HEK293 (cell line): ENCODE measurements at regions not wholly inside any gene's neighbourhood (a gene's known extent, or its start where the extent isn't known, plus 50 kb on each side); places are given as distances from the start of the nearest gene placed in this dataset.

Experiments
- AEBP2 ChIP-seq: fragments of 450-650 bp; formaldehyde crosslinking; IDR thresholded peaks from 2 replicates; pipeline ENCODE4 v1.5.1; 2016; ENCODE audit warnings: missing biosample characterization, missing genetic modification characterization, borderline replicate concordance
- ATF2 ChIP-seq: fragments of 450-650 bp; formaldehyde crosslinking; IDR thresholded peaks from 2 replicates; pipeline ENCODE4 v1.5.1; 2016; ENCODE audit warnings: missing biosample characterization, missing genetic modification characterization, low read depth
- CTCF ChIP-seq: fragments of 450-650 bp; formaldehyde crosslinking; IDR thresholded peaks from 2 replicates; pipeline ENCODE4 v1.5.1; 2016; ENCODE audit warnings: missing biosample characterization, missing genetic modification characterization
- SP2 ChIP-seq: fragments of 450-650 bp; formaldehyde crosslinking; IDR thresholded peaks from 2 replicates; pipeline ENCODE4 v1.5.1; 2016; ENCODE audit warnings: missing biosample characterization, missing genetic modification characterization
- ZNF138 ChIP-seq: fragments of 450-650 bp; formaldehyde crosslinking; IDR thresholded peaks from 2 replicates; pipeline ENCODE4 v1.5.1; 2016; ENCODE audit warnings: missing biosample characterization, missing genetic modification characterization, borderline replicate concordance
- ZNF280D ChIP-seq: fragments of 450-650 bp; formaldehyde crosslinking; IDR thresholded peaks from 2 replicates; pipeline ENCODE4 v1.5.1; 2016; ENCODE audit warnings: missing biosample characterization, missing genetic modification characterization
- ZNF302 ChIP-seq: fragments of 450-650 bp; formaldehyde crosslinking; IDR thresholded peaks from 2 replicates; pipeline ENCODE4 v1.5.1; 2016; ENCODE audit warnings: missing biosample characterization, missing genetic modification characterization, low read depth
- ZSCAN30 ChIP-seq: fragments of 450-650 bp; IDR thresholded peaks from 2 replicates; pipeline ENCODE4 v1.5.1; 2018; ENCODE audit warnings: missing biosample characterization, mild to moderate bottlenecking, missing genetic modification characterization, moderate library complexity
- TF ChIP-seq, protein P1 (sequence below): sonication (generic); formaldehyde crosslinking; IDR thresholded peaks from 2 replicates; pipeline ENCODE4 v1.8.1; 2022; ENCODE audit warnings: mild to moderate bottlenecking, moderate library complexity, missing genetic modification reagents

DNA sequence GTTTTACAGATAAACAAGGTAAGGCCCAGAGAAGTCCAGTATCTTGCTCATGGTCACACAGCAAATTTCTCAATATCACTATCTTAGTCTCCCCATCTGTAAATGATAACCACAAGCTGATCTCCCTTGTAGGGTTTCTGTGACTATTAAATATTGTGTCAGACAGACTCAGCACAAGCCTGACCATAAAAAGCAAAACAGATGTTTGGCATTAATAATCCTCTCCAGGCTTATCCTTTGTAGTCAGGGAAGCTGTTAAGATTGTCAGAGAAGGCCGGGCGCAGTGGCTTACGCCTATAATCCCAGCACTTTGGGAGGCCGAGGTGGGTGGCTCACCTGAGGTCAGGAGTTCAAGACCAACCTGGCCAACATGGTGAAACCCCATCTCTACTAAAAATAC lies 173.2 kb upstream of the PRICKLE2 start:
- TF ChIP-seq CTCF = no peak
- TF ChIP-seq AEBP2 (tag by site-specific recombination) = no peak
- TF ChIP-seq ATF2 (tag by site-specific recombination) = no peak
- TF ChIP-seq SP2 (tag by site-specific recombination) = no peak
- TF ChIP-seq ZNF280D (tag by site-specific recombination) = no peak
- no peak for TF ChIP-seq ZNF138 (tag by site-specific recombination)
- no peak for TF ChIP-seq ZSCAN30 (tag by site-specific recombination)
- no peak for TF ChIP-seq ZNF302 (tag by site-specific recombination)
- TF ChIP-seq, protein P1, sequence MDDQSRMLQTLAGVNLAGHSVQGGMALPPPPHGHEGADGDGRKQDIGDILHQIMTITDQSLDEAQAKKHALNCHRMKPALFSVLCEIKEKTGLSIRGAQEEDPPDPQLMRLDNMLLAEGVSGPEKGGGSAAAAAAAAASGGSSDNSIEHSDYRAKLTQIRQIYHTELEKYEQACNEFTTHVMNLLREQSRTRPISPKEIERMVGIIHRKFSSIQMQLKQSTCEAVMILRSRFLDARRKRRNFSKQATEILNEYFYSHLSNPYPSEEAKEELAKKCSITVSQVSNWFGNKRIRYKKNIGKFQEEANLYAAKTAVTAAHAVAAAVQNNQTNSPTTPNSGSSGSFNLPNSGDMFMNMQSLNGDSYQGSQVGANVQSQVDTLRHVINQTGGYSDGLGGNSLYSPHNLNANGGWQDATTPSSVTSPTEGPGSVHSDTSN (CRISPR knock-in tag) = no peak
